ENCODE measurements at regions not wholly inside any gene's neighbourhood (a gene's known extent, or its start where the extent isn't known, plus 50 kb on each side); places are given as distances from the start of the nearest gene placed in this dataset.

DNA sequence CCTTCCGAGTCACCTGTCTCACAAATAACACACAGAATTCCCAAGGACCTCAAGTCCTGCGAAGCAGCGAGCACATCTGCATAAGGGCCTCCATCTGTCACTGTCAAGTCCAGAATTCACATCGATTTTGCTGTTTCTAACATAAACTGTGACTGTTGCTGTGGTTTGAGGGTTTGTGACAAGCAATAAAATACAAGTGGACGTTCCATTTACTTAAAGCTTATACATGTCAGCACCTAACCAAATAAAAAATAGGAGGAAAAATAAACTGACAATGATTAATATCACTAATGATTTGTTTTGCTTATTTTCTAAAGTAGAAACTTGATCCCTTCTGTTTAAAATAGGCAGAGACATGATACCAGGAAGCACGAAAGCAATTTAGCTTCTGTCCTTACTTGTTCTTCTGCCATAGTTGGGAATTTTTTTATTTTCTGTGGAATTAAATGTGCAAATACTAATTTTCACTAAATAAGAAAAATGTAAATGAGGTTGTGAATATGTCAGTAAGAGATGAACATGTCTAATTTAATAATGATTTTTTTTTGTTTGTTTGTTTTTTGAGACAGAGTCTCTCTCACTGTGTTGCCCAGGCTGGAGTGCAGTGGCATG, 279.1 kb downstream of the FGF9 start:
- TF ChIP-seq, protein P1, sequence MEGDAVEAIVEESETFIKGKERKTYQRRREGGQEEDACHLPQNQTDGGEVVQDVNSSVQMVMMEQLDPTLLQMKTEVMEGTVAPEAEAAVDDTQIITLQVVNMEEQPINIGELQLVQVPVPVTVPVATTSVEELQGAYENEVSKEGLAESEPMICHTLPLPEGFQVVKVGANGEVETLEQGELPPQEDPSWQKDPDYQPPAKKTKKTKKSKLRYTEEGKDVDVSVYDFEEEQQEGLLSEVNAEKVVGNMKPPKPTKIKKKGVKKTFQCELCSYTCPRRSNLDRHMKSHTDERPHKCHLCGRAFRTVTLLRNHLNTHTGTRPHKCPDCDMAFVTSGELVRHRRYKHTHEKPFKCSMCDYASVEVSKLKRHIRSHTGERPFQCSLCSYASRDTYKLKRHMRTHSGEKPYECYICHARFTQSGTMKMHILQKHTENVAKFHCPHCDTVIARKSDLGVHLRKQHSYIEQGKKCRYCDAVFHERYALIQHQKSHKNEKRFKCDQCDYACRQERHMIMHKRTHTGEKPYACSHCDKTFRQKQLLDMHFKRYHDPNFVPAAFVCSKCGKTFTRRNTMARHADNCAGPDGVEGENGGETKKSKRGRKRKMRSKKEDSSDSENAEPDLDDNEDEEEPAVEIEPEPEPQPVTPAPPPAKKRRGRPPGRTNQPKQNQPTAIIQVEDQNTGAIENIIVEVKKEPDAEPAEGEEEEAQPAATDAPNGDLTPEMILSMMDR (IDR thresholded peaks at IDR 0.05 in 2 of 3, conservative IDR thresholded peaks at IDR 0.05 in 1 of 3; ENCODE audit: borderline replicate concordance in 1 of 3, insufficient read depth in 1 of 3, low read depth in 2 of 3, low read length in 2 of 3): no peak
- TF ChIP-seq EZH2 (IDR thresholded peaks at IDR 0.05) (no peak), SIN3A (IDR thresholded peaks at IDR 0.05; ENCODE audit: low read depth) (no peak), ZFX (IDR thresholded peaks at IDR 0.05) (no peak), YY1 (IDR thresholded peaks at IDR 0.05; ENCODE audit: extremely low read depth, insufficient replicate concordance, low read depth, low read length) (no peak), JUND (IDR thresholded peaks at IDR 0.05) (no peak), ELF1 (IDR thresholded peaks at IDR 0.05; ENCODE audit: borderline replicate concordance, low read depth) (no peak), SP1 (IDR thresholded peaks at IDR 0.05; ENCODE audit: low read depth) (no peak), CEBPB (IDR thresholded peaks at IDR 0.05; ENCODE audit: low read depth) (no peak), POLR2A (IDR thresholded peaks at IDR 0.05; ENCODE audit: borderline replicate concordance, extremely low read depth, insufficient read depth, insufficient read length) (no peak)
- TF ChIP-seq, protein P2, sequence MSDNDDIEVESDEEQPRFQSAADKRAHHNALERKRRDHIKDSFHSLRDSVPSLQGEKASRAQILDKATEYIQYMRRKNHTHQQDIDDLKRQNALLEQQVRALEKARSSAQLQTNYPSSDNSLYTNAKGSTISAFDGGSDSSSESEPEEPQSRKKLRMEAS (IDR thresholded peaks at IDR 0.05): no peak

Data from HCT116 (cell line).